ENCODE measurements at regions not wholly inside any gene's neighbourhood (a gene's known extent, or its start where the extent isn't known, plus 50 kb on each side); places are given as distances from the start of the nearest gene placed in this dataset.
"Not testable (repeated sequence)": the region's sequence is repeated elsewhere in the genome, so short reads cannot be mapped to it uniquely, and the experiment has no call there.

DNA sequence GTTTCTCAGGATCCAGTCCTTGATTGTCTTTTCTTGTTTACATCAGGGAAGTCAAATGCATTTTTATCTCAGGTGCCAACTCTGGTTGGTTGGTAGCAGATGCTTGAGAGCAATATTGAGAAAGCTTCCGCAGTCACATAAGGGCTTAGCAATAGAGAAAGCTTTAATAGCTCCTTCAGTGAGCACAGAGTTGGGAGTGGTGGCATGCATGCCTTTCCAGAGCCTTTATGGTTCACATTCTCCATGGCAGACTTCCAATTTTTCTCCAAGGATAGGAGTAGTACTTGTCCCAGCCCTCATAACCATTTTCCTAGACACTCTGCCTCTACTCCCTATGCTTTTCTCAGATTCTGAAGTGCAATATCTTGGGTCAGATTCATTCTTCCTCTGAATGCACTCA, 280.4 kb downstream of the AEBP2 start:
- no peak for ATAC-seq

DNA sequence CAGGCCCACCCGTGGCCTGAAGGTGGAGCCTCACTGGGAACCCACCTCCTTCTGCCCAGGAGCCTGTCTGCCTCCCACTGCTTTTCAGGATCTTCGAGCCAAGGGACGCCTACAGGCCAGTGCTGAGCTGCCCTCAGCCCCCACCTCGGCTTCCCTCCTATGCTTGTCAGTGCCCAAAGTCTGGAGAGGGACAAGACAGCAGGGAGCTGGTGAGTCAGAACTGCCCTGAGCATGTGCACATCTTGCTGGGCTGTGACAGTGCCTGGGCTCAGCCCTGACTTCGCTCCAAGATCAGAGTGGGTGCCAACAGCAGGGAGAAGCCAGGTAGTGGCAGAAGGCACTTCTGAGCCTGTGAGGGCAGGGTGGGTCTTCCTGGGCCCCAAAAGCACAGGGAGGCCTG, 286.8 kb downstream of the AEBP2 start:
- ATAC-seq = no peak

DNA sequence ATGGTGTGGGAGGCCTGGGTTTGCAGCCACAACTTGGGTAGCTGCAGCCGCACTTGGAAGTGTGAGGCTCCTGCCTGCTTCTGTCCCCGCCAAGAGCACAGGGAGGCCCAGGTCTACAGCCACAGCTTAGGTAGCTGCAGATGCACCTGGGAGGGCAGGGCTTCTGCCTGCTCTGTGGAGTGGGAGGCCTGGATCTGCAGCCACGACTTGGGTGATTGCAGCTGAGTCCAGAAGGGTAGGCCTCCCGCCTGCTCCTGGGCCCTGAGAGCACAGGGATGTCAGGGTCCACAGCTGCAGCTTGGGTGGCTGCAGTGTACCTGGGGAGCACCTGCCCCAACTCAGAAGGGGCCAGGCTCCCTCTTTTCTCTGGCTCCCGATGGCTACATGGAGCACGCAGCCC, 287.3 kb downstream of the AEBP2 start:
- ATAC-seq = no peak

DNA sequence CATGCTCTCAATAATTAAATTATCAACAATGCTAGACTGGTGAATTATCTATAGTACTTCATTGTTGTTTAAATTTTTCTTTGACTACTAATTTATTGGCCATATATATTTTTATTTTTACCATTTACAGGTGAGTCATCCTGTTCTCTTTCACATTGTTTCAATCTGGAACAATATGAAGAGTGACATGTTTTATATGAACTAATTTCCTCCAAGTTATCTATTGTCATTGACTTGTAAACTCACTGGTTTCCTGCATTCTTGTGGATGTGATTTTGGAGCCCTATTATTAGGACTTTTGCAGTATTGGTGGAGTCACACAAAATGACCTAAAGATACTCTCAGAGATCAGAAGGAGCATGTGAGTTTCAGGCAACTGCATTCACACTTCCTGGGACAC, 297.7 kb downstream of the AEBP2 start:
- ATAC-seq = no peak

DNA sequence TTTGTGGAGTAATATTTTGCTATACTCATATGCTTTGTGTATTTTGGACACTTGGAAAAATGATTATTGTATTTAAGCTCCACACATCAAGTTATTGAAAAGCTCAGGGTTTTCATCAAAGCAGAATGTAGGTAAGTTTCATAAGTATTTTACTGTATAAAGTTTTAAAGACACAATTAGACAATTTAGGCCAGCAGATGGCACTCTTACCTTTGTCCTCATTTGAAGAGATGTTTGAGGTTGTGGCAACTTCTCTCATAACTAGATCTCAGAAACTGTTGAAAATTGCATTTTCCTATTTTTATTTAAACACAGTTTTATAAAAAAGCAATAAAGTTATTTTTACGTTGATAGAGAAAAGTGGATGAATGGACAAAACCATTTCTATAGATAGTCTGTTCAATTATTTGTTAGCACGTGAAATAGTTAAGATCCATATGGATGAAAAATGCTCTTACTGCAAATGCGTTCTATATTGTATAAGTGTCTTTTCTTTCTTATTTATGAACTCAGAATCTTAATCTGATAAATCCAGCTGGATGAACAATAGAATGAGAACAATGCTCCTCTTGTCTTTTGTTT, 300.0 kb downstream of the AEBP2 start:
- no peak for ATAC-seq

DNA sequence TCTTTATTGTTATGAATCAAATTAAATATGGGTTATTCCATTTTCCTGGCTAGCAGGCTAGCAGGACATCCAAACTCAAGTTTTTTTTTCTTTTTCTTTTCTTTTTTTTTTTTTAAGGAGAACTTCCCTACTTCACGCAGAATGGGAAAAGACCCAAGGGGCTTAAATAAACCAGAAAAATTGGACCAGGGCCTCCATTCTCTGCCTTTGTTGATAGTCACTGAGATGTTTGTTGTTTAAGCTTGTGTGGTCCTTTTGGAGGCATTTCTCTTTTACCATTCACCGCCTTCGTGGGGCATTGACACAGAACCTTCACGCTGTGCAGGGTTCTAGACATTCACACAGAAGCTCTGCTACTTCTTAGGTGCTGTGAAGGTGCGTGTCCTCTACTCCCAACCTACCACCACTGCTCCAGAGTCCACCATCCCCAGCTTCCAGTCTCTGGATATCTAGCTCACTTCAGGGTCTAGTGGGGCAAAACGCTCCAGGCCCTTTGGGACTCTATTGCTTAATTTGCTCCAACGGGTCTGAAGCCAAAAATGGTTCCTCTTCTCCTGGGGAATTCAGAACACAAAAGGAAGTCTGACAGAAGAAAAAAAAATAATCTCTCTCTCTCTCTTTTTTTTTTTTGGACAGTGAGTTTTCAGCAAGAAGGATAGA, 301.3 kb downstream of the AEBP2 start:
- no peak for ATAC-seq

DNA sequence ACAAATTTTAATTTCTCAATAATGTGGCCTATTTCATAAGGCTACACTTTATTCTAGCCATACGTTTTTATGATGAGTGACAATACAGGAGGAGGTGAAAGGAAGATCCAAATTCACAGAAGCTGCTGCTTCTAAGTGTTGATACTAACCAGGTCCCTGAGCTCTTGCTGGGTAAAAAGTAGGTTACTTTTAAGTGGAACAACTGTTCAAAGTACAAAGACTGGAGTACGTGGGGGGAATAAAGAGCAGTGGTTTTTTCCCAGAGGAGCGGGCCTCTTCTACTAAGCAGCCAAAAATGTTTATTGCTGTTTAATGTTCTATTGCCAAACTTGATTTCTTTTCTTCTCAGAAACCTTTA, 301.8 kb downstream of the AEBP2 start:
- ATAC-seq = no peak

DNA sequence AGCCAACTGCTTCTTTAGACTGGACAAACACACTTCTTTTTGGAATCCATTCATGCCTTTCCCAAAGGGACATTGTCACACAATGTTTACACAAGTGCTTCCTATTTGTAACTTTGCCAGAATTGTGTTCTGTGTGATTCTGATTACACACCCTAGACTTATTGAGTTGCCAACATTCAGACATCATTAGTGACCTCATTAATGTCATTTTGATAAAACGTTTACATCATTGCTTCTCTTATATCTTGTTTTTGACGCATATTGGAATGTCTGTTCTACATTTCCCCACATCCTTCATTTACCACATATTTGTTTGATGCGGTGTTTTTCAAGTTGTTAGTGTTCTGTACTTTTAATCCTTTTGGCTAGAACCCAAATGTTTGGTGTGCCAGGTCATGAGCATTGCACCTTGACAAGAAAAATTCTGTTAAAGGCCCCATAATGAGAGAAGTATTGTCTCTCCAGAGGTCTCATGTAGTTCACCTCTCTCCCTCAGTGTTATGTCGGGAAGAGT, 305.5 kb downstream of the AEBP2 start:
- ATAC-seq = no peak

DNA sequence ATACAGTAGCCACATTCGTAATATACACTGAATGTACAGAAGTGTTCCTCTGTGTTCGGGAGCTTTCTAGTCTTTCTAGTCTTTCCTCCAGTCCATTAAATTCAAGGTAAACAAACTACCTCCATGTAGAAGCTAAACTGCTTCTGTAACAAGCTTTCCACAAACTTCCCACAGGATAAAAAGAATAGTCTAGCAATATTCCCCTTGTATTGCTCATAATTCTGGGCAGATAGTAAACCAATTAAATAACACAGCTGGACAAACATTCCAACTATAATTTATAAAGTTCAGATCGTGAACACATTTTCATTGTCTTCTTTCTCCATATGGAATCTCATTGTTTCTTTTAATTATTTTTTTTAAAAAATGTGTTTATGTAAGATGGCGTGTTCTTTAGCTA, 307.2 kb downstream of the AEBP2 start:
- ATAC-seq = no peak

DNA sequence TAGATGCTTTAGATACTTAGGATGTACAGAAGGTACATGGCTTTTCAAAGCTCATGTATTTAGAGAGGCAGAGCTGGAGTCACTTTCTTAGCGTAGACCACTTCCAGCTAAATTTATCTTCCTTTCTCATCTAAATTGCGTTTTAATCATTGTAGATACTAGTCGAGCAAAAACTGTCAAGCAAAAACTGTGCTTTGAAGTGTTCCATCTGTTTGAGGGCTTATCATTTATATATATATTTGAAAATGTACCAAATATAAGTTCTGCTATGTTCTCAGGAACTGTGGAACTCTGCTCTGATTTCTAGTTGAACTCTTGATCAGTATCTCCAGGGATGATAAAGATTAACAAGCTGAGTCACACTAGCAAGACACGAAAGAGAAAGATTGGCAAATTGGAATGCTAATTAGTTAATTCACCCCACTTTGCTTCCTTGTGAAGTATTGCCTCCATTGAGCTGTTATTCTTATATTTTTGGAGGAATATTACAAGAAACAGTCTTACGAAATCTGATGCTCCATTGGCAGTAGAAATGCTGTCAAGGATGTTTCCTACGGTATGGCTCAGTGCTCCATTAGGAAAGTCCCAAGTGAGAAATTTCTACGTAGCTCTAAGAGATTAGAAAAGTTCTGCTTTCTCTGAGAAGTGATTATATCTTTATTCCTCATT, 310.7 kb downstream of the AEBP2 start:
- ATAC-seq = no peak

DNA sequence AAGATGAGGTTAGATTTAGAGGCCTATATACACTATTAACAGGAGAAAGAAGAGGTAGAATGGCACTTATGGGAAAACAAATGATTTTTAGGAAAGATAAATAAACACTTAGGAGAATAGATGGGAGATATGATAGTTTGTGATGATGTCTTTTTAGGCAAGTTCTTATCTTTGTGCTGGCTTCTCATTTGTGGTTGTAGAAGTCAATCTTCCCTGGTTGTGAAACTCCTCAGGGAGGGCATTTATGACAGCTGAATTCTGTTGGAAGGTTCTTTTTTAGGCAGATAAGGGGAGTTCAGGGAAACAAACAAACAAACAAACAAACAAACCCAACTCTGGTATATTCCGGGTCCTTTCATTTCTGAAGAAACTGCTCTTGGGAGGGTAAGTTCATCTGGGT, 311.8 kb downstream of the AEBP2 start:
- no peak for ATAC-seq

DNA sequence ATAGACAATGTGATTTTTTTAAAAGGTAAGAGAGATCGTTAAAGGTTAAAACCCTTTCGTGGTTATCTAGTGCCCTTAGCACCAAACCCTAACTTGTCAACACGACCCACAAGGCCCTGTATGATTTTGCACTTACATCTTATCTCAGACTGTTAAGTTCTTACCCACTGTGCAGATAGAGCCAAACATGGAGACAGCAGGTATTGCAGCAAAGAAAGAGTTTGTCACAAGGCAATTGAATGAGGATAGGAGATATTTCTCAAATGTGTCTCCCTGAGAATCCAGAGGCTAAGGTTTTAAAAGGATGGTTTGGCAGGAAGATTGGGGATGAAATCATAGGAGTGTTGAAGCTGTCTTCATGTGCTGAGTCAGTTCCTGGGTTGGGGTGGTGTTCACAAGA, 313.4 kb downstream of the AEBP2 start:
- ATAC-seq = no peak

DNA sequence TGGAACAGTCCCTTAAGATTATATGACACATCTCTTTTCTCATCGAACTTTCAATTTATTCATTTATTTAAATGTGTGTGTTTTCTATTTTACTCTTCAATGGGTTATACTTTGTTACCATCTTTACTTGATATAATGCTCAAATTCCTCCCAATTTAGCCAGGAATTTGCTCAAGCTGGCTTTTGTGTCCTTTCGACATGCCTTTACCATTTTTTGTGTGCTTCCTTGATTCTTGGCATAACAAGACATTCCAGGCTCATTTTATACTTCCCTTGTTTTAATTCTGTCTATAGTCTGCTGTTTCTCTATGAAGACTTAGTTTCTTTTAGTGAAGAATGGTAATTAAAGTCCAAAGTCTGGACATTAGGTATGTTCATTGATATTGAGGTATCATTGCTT, 315.8 kb downstream of the AEBP2 start:
- no peak for ATAC-seq

DNA sequence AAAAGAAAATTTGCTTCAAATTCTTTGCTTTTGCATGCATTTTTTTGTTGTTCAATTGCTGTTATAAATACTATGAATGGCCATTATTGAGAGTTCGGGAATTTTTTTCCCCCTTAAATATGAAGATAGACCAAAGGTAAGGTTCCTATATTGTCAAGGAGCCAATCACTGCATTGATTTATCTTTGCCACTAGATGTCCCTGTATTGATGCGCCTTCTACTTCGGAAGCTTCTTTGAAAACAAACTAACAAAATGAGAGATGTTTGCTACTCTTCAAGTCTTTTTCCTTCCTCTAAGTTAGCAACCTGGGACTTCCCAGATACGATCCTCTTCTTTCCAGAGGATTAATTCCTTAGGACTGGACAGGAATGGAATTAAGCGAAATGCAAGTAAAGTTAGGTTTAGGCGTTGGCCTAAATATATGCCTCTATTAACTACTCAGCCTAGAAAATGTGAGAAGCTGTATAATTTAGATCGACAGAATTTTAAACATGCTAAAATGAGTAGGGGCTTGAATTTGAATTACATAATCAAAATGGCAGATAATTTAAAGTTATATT, 318.1 kb downstream of the AEBP2 start:
- ATAC-seq = no peak

DNA sequence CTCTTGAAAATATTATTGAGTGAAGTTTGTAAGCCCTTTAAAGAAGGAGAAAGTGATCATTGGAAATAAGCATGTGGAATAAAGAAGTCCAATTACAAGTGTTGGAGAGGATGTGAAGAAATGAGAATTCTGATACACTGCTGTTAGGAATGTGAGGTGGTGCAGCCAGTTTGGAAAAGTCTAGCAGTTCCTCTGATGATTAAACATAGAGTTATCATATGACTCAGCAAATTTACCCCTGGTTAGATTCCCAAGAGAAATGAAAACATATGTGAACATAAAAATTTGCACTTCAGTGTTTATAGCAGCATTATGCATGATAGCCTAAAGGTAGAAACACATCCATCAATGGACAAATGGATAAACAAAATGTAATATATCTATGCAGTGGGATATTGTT, 319.9 kb downstream of the AEBP2 start:
- no peak for ATAC-seq

DNA sequence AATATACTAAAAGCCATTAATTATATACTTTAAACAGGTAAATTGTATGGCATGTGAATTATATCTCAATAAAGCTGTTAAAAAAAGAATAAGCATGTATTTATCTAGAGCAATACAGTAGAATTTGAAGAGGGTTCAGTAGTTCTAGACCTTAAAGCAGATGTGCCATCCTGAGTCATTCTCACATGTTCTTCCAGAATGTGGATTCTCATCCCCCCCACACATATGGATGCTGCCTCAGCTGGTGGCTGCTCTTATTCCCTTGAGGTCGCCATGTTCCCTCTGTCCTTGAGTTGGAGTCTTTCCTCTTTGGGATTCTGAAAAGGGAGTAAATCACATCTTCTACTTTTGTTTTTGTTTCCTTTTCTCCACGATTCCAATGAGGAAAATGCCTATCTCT, 321.3 kb downstream of the AEBP2 start:
- ATAC-seq = no peak

DNA sequence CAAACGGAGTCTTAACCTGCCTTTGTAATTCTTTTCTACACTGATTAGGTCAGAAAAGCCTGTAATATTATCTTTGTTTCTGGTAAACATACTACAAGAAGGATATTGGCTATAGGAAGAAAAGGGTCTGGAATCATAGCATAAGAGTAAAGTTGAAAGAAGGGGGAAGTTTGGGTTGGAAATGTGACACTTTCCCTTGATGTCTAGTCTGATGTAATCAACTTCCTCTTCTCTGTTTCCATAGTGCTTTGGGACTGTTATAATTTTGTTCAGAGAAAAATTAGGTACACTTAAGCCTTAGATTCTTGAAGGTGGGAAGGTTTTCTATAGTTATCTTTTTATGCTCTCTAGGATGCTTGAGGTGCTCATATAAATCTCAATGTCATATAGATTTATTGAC, 322.2 kb downstream of the AEBP2 start:
- no peak for ATAC-seq

DNA sequence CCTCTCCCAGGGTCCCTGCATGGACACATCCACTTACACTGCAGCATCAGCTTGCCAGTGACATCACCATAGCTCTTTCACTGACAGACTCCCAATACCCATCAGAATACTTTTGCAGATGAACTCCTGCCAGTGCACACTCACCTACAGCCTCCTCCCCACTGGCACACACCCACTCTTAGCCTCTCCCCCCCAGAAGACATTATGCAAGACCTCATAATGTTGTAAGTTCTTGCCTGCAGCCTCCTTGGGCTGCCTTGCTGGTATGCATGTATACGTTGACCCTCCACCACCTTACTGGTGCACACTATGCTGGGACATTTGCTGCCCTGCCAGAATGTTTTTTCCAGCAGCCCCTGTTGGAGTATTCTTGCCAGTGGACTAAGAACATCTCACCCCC, 324.2 kb downstream of the AEBP2 start:
- ATAC-seq = no peak

DNA sequence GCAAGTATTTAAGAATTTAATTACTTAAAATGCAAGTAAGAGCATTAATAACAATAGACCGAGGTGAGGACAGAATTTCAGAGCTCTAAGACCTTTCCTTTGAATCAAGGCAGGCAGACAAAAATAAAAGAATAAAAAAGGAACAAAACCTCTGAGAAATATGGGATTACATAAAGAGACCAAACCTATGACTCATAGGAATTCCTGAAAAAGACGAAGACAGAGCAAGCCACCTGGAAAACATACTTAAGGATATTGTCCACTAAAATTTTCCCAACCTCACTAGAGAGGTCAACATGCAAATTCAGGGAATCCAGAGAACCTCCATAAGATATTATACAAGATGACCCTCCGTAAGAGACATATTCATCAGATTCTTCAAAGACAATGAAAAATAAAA, 325.1 kb downstream of the AEBP2 start:
- no peak for ATAC-seq

DNA sequence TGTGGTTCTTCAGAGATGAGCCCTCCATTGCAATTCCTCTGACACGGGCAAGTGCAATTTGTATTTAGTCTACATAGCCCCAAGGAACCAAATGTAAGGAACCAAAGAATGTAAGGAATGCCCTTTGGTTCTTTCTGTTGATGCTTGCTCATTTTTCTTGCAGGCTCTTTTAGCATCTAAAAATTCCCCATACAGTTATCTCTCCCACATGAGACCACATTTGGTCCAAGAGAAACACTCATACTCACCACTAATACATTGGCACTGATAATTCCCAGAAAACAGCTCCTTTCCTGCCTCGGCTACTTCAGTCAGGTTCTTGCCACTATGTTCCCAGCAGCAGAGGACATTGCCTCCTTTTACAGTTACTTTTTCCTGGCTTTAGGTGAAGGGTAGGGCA, 332.6 kb downstream of the AEBP2 start:
- no peak for ATAC-seq

DNA sequence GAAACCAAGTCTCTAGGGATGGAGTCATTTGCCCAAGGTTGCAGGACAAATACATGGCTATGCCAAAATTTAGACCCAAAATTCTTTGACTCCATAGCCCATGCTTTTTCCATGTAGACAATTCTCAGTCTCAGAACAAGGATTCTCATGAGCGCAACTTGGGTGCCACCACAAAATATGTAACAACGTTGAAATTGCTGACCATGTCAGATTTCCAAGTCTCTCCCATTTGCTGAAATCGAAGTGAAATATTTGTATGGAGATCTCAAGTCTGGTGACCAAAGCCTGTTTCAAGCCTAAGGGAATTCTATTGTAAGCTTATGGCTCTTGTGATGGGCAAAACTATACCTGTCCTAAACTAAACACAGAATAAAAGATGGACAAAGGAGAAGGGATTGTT, 333.5 kb downstream of the AEBP2 start:
- no peak for ATAC-seq

DNA sequence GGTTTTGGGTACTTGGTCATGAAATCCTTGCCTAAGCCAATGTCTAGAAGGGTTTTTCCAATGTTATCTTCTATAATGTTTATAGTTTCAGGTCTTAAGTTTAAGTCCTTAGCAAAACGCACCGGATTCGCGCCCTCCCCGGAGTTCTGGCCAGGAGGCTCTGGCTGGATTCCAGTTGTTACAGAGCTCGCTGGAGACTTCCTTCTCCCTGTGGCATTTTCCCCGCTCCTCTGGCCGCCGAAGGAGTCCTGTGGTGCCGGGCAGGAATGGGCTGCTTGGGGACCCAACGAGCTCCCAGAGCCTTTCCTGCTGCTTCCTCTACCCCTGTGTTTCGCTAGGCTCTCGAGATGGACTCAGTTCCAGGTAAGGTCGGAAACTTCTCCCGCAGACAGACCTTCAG, 335.9 kb downstream of the AEBP2 start:
- ATAC-seq = no peak

DNA sequence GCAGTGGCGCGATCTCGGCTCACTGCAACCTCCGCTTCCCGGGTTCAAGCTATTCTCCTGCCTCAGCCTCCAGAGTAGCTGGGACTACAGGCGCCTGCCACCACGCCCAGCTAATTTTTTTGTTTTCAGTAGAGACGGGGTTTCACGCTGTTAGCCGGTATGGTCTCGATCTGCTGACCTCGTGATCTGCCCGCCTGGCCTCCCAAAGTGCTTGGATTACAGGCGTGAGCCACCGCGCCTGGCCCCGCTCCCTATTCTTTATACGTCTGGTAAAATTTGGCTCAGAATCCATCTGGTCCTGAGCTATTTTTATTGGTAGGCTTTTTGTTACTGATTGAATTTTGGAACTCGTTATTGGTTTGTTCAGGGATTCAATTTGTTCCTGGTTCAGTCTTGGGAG, 336.7 kb downstream of the AEBP2 start:
- not testable (repeated sequence) for ATAC-seq

DNA sequence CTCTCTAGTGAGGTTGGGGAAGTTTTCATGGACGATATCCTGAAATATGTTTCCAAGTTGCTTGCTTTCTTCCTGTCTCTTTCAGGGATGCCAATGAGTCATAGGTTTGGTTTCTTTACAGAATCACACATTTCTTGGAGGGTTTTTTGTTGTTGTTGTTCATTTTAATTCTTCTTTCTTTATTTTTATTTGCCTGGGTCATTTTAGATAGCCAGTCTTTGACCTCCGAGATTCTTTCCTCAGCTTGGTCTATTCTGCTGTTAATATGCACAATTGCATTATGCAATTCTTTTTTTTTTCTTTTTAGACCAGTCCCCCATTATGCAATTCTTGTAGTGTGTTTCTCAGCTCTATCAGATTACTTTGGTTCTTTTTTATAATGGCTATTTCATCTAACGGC, 338.9 kb downstream of the AEBP2 start:
- ATAC-seq = no peak

All from activated CD4-positive, CD25-positive, alpha-beta regulatory T cell treated with anti-CD3 and anti-CD28 coated beads, Interleukin-2, amount 50 U/mL, for 24 hours (primary cell).